ENCODE measurements at regions not wholly inside any gene's neighbourhood (a gene's known extent, or its start where the extent isn't known, plus 50 kb on each side); places are given as distances from the start of the nearest gene placed in this dataset.

DNA sequence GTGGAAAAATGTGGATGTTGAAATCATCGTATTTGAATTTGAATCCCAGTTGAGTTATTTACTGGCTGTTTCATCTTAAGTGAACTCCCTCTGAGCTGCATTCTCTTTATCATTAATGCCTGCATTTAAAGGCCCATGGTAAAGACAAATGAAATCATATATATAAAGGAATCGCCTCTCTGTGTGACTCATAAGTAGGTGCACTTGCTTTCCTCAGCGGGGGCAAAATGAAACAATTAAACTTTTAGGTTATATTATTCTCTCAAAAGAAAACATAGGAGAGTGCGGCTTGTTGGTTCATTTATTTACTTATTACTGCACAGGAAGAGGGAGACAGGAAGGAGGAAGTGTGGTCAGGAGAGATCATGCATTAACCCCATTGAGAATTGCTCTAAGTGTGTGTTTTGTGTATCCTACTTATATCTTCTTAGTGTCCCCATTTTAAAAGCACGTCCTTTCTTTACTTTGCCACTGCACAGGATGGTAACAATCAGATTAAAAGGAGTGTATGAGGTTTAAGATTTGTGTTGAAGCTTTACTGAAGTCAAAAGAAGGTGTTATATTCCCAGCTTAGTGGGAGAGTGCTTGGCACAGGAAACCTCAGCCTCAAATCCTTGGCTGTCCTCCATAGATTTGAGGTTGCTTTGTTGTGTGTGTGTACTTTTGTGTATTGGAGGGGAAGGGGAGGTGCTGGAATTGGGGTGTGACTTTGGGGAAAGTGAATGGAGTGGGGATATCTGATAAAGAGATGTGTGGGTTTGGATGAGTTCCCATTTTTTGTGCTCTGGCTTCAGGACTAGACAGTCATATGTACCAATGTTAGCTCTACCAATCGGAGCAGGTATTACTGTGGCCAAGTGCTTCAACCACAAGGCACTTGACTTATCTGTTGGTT lies 595.8 kb upstream of the NR2F2 start:
- TF ChIP-seq POLR2A (IDR thresholded peaks at IDR 0.05): no peak
- TF ChIP-seq, protein P1, sequence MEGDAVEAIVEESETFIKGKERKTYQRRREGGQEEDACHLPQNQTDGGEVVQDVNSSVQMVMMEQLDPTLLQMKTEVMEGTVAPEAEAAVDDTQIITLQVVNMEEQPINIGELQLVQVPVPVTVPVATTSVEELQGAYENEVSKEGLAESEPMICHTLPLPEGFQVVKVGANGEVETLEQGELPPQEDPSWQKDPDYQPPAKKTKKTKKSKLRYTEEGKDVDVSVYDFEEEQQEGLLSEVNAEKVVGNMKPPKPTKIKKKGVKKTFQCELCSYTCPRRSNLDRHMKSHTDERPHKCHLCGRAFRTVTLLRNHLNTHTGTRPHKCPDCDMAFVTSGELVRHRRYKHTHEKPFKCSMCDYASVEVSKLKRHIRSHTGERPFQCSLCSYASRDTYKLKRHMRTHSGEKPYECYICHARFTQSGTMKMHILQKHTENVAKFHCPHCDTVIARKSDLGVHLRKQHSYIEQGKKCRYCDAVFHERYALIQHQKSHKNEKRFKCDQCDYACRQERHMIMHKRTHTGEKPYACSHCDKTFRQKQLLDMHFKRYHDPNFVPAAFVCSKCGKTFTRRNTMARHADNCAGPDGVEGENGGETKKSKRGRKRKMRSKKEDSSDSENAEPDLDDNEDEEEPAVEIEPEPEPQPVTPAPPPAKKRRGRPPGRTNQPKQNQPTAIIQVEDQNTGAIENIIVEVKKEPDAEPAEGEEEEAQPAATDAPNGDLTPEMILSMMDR (IDR thresholded peaks at IDR 0.05): no peak

Data from uterus (tissue), 2 donors.